ENCODE measurements at regions not wholly inside any gene's neighbourhood (a gene's known extent, or its start where the extent isn't known, plus 50 kb on each side); places are given as distances from the start of the nearest gene placed in this dataset.

DNA sequence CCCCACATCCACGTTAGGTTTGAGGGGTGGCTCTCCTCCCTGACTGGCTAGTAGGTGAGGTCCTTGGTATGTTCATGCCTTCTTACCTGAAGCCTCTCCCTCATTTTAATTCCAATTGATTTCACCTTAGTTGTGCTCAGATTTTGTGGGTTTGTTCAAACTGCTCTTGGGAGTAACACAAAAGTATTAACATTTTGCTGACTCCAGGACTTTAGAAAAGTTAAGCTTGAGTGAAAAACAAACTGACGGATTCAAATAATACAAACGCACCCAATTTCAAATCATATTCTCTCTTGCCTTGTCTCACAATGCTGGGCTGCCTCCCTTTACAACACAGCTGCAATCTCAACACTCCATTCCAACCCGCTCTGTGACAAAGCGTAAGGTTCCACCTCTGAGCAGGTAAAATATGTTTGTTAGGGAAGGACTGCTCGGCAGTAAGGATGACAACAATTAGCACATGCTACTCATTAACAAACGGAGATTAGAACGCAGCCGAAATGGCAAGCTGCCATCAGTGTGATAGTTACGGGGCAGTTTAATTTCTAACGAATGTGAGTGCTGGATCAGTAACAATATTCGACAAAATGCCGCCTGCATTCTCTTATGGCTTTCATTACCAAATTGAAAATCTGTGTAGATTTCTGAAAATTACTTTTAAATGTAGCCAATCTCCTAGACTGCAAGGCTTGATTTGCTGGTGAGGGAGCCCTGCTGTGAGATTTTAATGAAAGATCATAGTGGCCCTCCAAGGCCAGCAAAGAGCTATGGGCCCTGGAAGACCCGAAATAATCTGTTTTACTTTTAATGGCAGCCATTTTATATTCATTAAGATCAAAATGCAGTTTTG is 730.6 kb upstream of the FANCL start:
- DNase-seq, result no peak

GRCh38 chr2:58970365-58970764 is 729.2 kb upstream of the FANCL start:
- no peak for DNase-seq

GRCh38 chr2:58968885-58969284 is 727.8 kb upstream of the FANCL start:
- DNase-seq, result no peak

- DNase-seq, result peak; percentile 49
These were observed 726.6 kb upstream of the FANCL start for GRCh38 chr2:58967736-58968135.

GRCh38 chr2:58965602-58966001 is 724.5 kb upstream of the FANCL start:
- DNase-seq, result no peak

DNA sequence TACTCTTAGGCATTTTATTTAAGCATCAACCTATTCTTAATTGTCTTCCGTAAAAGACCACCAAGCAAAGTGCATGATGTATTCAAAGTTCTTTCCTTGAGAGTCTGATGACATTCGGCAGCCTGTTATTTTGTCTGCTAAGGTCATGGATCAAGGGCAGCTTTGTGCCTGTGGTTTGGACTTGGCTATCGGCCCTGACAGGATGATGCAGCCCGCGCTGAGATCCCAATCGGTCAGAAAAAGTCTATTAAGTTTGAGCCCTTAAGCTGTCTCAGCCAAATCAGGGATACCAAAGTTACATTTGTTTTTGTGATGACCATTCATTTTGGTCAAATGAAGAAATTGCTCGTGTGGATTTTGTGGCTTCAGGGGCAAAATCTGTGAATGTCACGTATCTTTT is 718.9 kb upstream of the FANCL start:
- DNase-seq, result no peak

DNA sequence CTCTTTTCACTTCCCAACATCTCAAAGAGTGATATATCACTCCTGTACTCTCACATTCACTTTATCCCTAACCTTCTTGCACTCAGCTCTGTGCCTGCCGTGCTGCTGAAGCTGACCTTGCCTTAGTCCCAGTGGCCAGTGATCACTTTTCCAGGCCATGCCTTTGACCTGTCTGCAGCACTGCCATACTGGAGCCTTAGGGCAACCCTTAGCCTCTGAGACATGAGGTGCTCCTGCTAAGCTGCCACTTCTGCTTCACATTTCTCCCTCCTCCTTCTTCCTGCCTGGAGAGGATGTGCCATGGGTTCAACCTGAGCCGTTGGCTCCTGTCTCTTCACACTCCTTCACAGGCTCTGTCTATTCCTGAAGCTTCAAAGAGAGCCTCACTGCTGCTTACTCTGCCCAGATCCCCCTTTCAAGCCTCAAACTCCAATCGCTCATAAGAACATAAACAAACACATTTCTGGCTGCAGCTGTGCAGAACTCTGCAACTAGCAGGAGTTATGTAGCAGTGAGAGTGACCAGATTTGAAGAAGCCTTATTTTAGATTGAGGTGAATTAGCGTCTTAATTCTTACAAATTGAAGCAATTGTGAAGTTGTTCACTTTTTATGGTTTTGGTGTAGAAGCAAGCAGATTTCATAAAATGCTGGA is 716.2 kb upstream of the FANCL start:
- no peak for DNase-seq

DNA sequence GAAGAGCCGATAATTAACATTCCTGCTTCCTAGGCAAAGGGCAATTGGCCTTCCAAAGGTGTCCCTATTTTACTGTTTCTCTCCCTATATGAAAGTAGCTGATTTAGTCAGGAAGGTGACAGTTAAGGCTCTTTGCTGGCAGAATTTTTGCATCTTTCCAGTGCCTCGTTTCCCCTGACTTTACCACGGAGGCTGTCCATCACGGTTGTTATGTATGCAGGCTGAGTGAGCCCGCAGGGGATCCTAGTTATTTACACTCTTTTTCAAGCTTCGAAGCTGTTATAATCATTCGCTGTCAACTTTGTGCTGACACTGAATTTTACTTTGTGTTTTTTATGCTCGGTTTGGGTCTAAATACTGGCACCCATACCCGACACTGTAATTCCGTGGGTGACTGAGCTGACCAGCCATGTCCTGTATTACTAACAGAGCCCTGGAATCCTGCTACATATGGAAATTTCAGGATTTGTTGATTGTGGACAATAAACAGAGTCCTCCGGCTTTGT is 713.8 kb upstream of the FANCL start:
- no peak for DNase-seq

DNA sequence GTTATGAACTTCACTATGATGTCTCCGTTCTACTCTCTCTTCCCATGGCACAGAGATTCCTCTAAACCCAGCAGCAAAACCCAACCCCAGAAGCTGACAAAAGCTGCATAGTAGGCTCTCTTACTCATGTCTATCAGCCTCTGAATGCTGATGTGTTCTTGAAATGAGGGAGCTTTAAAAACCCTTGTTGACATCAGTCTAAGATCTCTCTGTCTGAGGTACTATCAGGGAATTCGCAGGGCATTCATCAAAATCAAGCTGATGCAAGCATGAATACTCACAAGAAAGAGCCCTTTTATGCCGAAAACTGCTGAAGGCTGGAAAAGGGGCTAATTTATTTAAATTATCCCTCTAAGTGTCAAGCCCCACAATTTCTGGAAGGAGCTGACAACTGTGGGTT is 710.6 kb upstream of the FANCL start:
- no peak for DNase-seq

DNA sequence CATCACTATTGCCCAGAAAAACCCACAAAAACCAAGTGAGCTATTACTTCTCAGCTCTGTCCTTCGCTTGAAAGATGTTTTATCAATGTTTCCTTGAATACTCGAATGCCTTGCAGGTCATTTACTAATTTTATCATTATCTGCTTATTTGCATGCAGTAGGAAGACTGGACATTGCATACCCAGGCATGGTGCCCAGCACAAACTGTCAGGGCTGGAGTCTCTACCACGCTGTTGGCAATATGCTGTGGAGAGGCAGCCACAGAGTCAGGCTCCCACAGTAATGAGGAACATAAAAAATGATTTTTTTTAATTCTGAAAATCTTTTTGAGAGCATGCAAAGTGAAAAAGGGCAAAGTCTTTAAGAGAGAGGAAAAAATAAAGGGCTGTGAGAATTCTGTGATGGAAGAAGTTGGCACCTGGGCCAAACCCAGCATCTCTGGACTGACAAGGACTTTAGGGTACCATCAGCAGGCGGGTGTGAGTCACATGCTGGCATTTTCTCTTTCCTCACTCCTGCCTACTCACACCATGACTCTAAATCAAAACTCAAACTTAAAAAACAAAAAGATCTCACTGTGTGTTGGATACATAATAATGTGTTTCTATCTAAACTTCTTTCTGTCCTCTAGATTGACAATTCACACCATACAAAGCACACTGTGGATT is 709.8 kb upstream of the FANCL start:
- DNase-seq, result no peak

DNA sequence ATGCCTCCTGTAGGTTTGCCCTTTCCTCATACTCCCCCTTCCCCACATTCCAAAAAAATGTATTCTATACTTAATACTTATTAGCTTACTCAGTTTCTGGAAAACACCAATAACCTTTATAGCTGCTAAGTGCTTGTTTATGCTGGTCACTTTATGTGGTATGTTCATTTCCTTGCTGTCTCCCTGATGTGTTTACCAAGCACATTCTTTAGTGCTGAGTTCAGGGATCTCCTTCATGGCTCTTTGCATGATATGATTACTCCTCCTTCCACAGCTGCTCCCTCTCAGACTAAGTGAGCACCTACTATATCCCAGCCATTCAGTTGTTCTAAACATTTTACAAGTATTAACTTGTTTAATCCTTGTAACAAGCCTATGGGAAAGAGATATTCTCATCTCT is 698.3 kb upstream of the FANCL start:
- no peak for DNase-seq

- no peak for DNase-seq
These were observed 697.9 kb upstream of the FANCL start for GRCh38 chr2:58938988-58939387.

GRCh38 chr2:58932801-58933200 is 691.7 kb upstream of the FANCL start:
- DNase-seq, result no peak

DNA sequence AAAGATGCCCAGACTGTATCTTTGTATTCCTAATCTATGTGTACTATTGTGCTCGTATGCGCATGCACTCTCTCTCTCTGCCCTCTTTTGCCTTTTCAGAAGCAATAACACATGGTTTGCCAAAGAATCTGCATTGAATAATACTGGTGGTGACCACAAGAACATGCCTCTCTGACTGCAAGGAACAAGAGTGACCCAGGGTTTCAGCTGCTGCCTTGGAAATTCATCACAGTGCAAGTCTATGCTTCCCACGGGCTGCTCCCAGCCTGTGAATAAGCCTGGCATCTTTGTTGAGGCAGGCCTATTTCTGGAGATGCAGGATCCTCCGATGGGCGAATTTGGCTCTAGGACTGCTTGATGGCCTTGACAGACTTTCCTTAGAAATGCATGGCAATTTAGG is 689.4 kb upstream of the FANCL start:
- DNase-seq, result no peak

DNA sequence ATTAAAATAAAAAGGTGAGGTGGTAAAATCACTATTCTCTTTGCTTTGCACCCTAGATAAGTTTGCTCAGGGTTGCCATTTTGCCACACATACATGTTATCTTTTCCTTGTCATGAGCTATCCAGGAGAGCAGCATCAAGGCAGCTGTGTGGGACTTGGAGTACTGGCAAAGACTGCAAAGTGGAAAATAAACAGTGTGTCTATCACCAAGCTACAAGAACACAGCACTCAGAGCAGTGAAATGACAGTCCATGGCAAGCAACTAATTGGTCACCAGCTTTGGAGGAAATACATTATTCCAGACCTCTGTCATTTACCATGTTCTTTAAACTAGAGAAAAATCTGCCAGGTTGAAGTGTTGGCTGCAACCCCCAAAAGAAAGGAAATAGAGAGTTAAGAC is 687.8 kb upstream of the FANCL start:
- DNase-seq, result no peak

GRCh38 chr2:58928391-58928790 is 687.3 kb upstream of the FANCL start:
- no peak for DNase-seq

- DNase-seq, result no peak
These were observed 685.0 kb upstream of the FANCL start for GRCh38 chr2:58926112-58926511.

GRCh38 chr2:58925676-58926081 is 684.6 kb upstream of the FANCL start:
- no peak for DNase-seq

DNA sequence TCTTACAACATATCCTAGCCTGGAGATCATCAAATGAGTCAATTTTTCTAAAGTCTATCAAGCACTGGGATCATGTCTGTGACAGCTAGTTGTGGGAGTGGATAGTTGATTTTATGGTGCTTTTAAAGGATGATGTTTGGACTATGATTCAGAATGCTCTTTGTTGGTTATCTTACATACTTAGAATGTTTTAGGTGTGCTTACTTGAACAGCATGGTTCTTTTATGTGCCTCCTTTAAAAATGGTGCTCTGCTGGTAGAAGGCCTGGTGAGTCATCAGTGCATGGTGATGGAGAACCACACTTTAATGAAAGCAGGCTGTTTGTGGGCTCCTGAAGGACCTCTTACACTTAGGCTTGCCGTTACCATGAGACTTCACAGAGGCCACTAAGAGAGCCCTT is 682.7 kb upstream of the FANCL start:
- DNase-seq, result no peak

- no peak for DNase-seq
These were observed 681.1 kb upstream of the FANCL start for GRCh38 chr2:58922245-58922644.

- DNase-seq, result no peak
These were observed 680.6 kb upstream of the FANCL start for GRCh38 chr2:58921676-58922075.

GRCh38 chr2:58920001-58920400 is 678.9 kb upstream of the FANCL start:
- no peak for DNase-seq

- no peak for DNase-seq
These were observed 678.2 kb upstream of the FANCL start for GRCh38 chr2:58919316-58919715.

- no peak for DNase-seq
These were observed 677.0 kb upstream of the FANCL start for GRCh38 chr2:58918141-58918540.

All from hematopoietic multipotent progenitor cell treated with erythropoietin and hydrocortisone succinate and interleukin-3 and kit ligand, for 8 days (in vitro differentiated cells).